ENCODE measurements at regions not wholly inside any gene's neighbourhood (a gene's known extent, or its start where the extent isn't known, plus 50 kb on each side); places are given as distances from the start of the nearest gene placed in this dataset.
A peak's percentile ranks its signal among the peaks of the same experiment; 100 is the strongest.

DNA sequence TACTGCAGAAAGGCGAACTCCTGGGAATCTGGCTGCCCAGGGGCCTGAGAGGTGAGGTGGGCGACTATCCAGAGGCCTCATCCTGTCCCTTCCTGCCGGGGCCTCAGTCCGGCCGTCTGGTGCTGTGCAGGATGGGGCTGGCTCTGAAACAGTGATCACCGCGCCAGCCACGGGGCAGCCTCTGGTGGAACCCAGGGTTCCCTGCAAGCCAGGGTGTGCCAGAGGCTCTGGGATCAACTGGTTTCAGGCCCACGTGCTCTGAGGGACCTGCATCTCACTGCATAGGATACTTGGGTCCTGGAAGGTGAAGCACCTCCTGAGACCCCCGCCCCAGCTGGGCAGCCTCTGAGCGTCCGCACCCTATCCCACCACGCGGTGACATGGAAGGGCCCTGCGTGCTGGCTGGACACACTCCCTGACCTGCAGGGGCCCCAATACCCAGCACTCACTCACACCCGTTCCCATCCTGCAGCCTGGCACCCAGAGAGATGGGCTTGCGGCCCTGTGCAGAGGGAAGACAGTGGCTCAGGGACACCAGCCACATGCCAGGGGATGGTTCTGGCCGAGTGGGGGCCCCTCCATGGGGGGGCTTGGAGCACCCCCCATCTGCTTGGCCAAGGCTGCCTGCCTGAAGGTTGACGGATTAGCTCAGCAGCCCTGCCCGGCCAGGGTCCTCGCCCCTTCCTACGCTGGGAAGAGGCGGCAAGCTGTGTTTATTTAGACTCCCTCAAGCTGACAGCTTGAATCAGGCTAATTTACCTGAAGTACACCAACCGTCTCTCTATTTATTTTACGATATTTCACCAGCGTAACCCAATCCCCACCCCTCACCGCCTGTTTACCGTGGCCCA is 64.3 kb upstream of the TTC34 start:
- DNase-seq (ENCODE audit: low read depth): no peak

DNA sequence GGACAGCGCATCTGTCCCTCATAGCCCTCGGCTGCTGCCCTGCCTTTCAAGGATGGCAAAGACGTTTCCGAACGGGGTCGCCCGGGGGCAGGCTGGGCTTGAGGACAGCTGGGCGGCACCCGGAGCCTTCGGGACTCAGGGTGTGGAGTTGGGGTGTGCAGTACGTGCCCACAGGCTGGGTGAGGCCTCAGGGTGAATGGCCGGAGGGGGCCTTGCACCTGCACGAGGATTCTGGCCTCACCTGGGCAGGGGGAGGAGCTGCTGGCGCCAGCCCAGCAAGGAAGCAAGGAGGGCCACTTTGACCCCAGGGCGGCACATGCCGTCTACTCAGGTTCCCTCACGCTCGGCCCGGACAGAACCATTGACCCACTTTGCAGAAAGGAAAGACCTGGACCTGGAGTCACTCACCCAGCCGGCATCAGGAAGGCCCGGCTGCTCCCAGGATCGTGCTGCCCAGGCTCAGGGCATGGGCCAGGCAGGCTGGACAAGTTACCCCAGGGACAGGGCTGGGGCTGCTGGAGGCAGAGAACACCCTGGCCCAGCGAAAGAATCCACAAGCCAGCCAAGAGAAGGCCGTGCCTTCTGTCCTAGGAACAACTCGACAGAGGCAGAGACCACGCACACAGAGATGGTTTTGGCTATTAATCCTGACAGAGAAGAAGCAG is 65.1 kb upstream of the TTC34 start:
- DNase-seq (ENCODE audit: low read depth): no peak

DNA sequence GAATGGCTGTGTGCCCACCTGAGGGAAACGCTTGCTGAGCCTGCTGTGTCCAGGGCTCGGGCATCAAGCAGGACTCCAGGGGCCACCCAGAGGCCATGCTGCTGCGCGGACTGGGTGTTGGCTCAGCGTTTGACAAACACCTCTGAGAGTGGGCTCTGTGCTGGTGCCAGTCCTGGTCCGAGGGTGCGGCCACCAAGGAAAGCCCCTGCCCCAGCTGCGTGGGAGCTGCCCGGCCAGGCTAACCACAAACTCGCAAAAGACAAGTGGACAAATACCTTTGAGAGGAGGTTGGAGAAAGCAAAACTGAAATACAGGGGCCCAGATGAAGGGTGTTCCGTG is 65.6 kb upstream of the TTC34 start:
- no peak for DNase-seq (ENCODE audit: low read depth)

DNA sequence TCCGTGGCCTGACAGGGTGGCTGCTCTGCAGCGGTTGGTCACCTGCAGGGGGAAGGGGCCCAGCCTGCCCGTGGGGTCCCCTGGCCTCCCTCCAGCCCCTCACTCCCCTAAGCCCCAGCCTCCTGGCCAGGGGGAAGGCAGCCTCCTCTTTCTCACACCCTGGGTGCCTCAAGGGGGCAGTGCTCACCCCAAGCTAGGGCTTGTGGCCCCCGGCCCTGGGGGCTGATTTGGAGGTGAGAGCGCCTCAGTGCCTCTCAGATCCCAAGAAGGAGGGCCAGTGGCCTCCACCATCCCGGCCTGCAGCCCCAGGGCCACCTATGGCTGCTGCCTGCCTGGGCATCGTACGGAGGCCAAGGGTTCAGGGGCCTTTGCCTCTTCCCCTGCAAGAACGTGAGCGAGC is 66.4 kb upstream of the TTC34 start:
- DNase-seq (ENCODE audit: low read depth): no peak

DNA sequence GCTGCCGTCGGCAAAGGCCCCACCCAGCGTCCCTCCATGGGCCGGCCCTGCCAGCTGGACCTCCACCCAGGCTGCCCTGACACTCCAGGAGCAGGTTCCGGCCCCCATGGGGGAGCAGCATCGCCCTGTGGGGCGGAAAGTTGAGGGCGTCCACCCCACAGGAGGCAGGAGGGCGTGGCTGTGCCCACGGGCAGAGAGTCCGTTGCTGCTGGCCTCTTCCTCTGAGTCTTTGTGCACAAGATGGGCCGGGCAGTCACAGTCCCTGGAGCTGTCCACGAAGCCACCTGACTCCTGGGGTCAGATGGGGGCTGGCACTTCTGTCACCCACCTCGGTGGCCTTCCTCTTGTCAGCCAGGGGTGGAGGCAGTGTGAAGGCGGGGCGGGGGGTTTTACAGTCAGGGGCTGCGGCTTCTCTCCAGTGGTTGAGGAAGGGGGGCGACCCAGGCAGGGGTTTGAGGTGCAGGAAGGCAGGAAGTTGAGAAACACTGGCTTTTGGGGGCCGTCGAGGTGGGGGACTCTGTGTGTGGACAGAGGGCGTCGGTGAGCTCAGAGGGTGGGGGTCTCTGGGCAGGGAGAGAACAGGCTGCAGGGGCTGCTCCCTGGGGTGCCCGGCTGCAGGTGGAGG is 67.2 kb upstream of the TTC34 start:
- DNase-seq (ENCODE audit: low read depth): no peak

DNA sequence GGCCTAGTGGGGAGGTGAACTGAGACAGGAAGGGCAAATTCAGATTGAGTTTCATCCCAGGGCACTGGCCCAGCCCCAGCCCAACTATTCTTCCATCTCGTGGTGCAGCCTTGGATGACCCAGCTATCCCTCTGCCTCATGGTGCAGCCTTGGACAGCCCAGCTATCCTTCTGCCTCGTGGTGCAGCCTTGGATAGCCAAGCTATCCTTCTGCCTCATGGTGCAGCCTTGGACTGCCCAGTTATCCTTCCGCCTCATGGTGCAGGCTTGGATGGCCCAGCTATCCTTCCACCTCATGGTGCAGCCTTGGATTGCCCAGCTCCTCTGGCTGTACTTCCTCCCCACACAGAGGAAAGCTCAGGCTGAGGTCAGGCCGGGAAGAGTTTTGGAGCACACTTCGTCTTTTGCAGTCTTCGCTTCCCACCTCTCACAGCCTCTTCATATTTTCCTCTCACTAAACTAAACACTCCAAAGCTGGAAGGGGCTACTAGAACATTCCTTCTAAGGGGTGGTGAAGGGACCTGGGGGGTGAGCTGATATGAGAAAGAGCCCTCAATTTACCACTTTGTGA is 69.8 kb upstream of the TTC34 start:
- no peak for DNase-seq (ENCODE audit: low read depth)

DNA sequence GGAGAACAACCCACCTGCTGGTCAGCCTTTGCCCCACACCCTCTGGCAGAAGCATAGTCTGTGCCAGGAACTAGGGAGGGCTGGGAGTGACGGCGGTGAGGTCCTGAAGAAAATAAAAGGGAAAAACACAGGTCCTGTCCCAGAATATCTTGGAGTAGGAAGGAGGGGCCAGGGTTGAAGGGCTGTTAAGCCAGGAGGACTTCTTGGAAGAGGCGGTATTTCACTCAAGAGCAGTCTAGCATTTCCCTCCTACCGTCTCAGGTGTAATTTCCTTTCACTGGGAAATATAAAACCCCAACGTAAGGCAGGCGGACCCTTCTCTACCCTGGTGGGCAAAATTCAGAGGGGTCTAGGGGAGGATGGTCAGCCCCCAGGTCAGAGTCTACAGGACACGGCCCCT is 72.7 kb upstream of the TTC34 start:
- no peak for DNase-seq (ENCODE audit: low read depth)

DNA sequence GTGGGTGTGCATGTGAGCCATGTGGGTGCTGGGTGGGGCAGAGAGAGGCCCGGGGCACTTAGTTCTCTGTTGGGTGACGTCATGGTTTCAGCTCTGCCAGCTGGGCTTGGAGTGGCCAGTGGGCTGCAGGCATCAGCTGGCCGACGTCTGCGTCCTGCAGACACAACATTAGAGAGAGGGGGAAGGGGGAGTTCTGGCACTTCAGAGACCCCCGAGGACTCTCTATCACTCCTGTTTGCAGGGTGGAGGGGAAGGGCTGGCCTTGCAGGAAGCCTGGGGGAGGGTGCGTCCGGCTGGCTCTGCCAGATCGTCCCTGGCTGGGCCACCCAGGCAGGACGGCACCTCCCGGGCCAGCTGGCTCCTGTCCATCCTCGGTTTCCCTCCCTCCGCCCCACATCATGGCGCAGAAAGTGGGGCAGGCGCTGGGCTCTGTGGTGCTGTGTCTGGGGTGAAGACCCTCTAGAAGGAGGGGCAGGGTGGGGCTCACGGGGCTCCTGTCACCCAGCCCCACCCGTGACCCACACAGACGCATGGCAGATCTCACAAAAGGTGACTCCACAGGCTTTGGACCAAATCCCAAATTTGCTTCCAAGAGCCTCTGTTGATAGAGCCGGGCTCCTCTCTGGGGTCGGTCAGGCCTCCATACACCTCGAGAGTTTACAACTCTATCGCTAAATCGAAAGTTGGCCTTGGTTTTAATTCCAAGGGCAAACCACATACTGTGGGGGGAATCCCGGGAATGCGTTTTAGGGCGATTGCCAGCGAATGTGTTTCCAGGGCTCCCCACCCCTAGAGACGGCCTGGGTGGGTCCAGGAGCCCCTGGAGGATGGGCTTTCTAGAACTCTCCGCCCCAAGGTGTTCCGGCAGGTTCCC is 73.4 kb upstream of the TTC34 start:
- peak; percentile 32 for DNase-seq (ENCODE audit: low read depth)

DNA sequence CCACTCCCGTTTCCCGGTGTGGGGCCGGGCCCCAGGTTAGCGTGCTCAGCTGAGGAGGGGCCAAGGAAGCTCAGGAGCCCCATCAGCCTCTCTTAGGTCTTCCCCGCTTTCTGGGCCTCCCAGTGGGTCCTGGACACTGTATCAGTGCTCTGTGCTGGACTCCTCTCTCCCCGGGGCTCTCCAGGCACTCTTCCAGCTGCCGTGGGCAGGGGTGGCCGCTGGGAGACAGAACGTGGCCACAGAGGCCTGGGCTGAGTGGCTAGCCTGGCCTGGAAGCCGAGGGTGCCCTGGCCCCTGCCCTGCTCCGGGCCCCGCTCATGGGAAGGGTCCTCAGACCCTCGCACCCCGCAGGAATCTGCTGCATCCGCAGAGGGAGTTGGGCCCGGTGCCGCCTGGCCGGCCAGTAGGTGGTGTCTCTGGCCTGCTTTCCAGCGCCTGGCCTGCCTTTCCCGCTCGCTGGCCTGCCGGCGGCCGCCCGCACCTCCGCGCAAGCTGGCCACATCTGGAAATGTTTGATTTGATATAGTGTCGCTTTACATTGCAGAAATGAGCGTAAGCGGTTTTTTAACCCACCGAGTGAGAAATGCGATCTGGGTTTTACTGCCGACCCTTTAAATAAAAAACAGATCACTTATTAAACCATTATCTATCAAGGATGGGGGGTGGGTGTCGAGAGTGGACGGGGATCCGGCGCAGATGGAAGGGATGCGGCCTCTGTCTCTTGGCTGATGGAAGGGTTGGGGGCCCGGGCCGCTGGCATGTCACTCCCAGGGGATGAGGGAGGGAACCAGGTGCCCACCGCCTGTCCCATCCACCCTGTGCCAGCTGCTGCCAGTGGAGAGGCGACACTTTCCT is 74.4 kb upstream of the TTC34 start:
- peak; percentile 45 for DNase-seq (ENCODE audit: low read depth)

DNA sequence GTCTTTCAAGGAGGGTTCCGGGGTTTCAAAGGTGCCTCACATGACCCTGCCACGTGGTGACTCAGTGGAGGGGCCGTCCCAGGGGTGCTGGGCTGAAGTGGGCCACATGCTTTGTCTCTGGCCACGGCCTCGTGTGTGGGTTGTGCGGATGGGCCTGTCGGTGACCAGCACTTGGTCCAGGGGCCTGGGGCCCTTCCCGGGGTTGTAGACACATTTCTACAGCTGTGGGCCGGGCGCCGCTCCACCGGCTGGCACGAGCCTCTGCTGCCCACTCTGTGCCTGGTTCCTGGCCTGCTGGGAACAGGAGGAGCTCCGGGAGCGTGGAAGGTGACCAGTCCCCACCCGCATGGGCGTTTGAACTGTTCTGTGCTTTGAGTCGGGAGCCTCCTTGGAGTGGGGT is 75.4 kb upstream of the TTC34 start:
- DNase-seq (ENCODE audit: low read depth): no peak

DNA sequence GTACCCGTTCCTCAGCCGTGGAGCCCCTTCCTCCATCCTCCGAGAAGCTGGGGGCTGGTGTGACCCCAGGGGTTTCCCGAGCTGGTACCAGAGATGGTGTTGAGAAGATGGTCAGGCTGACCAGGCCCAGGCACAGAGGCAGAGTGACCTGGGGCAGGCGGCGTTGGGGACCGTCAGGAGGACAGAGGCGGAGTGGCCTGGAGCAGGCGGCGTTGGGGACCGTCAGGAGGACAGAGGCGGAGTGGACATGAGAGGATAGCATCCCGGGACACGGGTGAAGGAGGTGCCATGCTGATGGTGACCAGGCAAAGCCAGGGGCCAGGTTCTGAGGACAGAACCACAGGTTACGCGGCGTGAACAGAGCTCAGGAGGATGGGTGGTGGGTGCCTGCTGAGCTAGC is 75.9 kb upstream of the TTC34 start:
- DNase-seq (ENCODE audit: low read depth): no peak

DNA sequence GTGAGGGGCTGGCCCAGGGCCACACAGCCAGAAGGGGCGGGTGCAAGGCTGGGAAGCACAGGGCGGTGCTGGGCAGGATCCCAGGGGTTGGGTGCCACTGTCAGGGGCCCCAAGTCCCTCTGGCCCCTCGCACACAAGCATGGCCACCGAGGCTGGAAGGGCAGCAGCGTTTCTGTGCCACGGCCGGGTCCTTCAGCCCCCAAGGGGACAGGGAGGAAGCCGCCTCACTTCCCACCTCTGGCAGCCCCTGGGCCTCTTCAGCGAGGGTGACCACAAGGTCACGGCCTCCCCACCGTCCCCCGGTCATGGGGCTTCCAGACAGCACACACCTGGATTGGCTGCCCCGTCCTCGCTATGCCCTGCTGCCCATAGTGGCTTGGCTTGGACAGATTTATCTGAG is 77.1 kb upstream of the TTC34 start:
- DNase-seq (ENCODE audit: low read depth): no peak

DNA sequence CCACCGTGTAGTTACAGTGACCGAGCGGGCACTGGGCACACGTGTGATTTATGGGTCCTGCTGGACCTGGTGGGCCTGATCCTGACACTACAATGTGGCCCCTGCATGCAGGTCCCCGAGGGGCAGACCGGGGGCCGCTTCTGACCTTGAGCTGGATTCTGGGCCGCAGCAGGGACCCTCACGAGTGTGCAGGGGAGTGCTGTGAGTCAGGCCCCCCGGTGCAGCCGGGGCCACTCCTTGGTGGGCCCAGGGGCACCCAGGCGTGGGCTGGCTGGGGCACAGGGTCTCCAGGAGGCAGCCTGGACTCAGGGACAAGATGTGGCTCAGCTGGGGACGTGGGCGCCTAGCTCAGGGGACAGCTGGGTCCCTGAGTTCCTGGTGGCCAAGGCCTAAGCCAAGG is 77.5 kb upstream of the TTC34 start:
- no peak for DNase-seq (ENCODE audit: low read depth)

DNA sequence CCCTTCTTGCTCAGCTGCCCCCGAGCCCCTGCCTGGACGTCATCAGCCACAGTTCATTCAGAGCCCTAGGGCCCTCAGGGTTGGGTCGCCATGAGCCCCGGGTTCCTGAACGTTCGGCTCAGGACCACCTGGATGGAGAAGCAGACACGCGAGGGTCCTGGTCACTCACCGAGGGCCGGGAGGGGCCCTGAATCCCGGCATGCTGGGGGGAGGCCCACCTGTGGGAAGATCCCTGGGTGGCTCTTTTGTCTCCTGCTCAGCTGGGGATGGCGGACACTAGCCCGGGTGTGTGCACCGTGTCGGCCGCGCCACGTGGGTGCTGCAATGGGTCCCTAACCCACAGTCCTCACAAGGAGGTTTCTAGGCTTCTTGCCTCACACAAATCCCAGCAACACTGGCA is 78.1 kb upstream of the TTC34 start:
- no peak for DNase-seq (ENCODE audit: low read depth)

DNA sequence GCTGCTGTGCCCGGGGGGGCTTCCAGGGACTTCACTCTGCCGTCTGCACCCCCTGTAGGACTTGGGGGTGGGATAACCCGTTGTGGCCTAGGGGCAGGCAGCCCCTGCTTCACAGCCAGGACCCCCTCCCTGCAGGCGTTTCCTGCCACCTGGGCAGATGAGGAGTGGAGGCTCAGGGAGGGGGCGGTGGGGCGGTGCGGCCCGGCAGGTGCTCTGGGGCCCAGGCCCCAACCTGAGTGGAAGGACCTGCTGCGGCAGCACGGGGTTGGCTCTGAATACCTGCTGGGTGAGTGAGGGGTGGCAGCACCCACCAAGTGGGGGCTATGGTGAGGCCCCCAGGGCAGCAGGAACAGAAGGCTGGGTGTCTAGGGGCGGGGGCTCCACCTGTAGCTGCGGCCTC is 78.6 kb upstream of the TTC34 start:
- no peak for DNase-seq (ENCODE audit: low read depth)

DNA sequence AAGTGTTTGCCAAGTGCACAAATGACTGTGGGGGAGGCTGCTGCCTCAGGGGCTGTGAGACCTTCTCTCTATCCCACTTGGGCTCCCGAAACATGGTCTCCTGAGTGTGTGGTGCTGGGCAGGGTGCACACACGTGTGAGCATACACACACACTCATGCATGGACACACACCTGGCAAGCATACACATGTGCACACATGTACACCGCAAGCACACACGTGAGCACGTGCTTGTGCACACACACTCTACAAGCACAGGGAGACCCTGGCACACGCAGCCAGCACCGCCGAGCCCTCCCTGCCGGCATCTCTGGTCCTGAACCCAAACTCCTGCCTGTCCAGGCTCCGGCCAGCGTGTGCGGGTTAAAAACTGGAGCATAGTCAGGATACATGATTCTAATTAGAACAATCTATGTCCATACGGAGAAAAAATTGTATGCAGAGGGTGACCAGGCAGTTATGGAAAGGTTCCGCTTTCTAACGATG is 79.4 kb upstream of the TTC34 start:
- DNase-seq (ENCODE audit: low read depth): no peak

DNA sequence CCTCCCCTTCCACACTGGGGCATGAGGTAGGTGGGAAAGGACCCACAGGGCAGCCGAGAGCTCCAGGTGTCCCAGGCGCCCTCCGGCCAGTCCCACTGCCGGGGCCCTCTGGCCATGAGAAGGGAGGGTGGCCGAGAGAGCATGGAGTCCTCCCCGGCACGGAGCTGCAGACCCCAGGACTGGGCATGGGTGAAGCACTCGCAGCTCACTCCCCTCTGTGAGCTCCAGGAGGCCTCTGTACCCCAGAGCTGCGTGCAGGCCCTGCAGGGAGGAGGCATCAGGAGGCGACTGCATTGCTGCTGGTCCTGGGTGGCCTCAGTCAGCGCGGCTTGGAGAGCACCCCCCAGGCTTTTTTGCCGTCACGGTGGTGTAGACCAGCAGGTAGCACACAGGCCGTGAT is 80.1 kb upstream of the TTC34 start:
- DNase-seq (ENCODE audit: low read depth): no peak

DNA sequence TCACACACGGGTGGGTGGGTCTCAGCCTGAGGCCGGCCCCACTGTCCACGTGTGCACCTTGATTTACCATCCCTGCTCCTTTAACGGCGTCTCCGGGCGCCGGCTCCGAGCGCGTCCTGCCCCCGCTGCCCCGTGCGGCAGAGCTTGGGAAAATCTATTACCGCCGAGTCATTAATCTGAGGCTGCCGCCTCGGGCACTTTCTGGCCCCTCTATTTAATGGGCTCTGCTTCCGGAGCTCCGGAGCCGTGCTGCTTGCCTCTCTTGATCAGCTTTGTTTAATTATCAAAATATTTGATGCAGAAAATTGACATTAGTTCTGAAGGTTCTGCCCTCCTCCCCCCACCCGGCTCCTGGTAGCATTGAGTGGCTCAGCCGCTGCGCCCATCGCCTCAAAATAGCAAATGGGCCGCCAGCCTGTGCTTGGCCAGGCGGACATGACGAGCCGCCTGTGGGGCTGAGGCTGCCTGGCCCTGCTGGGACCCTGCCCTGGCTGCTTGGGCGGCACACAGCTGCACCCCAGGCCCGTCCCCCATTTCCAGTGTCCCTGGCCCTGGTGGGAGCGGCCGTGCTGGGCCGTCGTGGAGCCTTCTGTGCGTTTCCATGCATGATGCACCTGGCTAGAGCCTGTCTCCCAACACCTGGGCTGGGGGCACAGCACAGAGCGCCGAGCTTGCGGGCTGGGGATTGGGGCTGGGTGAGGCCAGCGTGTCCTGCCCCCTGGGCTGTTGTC is 81.6 kb upstream of the TTC34 start:
- no peak for DNase-seq (ENCODE audit: low read depth)

DNA sequence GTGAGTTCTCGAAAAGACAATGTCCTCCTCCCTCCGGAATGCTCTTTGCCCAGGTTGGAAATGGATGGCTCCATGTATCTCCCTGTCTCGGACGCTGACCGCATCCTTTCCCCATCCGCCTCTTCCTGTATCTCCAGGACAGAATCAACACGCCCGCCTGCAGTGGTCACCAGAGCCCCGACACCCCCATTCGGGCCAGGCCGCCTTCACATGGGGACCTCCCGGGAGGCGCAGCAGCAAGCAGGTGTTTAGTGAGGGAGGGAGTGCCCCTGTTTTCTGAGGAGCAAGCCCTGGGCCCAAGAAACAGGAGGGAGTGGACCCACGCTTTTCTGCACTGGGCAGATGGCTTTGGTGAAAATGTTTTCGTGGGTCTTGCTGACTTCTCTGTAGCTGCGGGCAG is 83.5 kb upstream of the TTC34 start:
- DNase-seq (ENCODE audit: low read depth): no peak

DNA sequence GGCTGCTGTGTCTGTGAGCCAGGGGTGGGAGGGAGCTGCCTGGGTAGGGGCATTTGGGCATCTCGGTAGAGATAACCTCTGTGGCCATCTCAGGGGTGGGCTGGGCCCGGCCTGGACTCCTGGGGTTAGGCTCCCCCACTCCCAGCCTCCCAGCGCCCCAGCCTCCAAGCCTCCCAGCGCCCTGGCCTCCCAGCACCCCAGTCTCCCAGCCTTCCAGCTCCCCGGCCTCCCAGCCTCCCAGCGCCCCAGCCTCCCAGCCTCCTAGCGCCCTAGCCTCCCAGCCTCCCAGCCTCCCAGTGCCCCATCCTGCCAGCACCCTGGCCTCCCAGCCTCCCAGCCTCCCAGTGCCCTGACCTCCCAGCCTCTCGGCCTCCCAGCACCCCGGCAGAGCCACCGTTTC is 85.1 kb upstream of the TTC34 start:
- no peak for DNase-seq (ENCODE audit: low read depth)
